Gastrocnemius medialis (tissue), 4 donors: ENCODE measurements at regions not wholly inside any gene's neighbourhood (a gene's known extent, or its start where the extent isn't known, plus 50 kb on each side); places are given as distances from the start of the nearest gene placed in this dataset.

Source experiments
- CTCF ChIP-seq, 5 experiments: fragments of 450-650 bp in 3 of 5; fragments of 200-600 bp in 2 of 5; sonication (generic) in 2 of 5; IDR thresholded peaks in 4 of 5; conservative IDR thresholded peaks in 1 of 5; 1 replicate in 4 of 5; 2 replicates in 1 of 5; pipeline ENCODE4 v1.5.1; 2016 to 2019; ENCODE audit warnings: antibody characterized with exemption in 5 of 5, mild to moderate bottlenecking in 3 of 5, moderate library complexity in 3 of 5
- POLR2A ChIP-seq, 2 donors: fragments of 450-650 bp; IDR thresholded peaks; one replicate each; pipeline ENCODE4 v1.6.1; 2017; ENCODE audit warnings: antibody characterized with exemption in 2 of 2, mild to moderate bottlenecking in 2 of 2, moderate library complexity in 2 of 2

DNA sequence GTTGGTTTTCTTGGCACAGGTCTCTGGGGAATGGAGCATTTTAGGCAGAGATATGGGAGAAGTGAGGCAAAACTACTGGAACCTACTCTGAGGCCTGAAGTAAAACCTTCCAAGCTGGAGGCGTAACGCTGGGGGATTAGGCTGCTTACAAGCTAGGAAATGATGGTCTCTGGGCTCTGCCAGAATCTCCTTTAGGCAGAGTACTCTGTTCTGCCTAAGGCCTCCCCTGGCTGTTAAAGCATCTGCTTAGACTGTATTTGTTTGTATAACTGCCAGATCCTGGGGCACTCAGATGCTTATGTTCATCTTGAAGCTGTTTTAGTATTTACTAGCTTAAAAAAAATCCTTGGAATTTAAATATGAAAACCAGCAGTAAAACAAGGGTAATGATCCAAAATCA is 822.2 kb downstream of the RPA4 start:
- TF ChIP-seq CTCF (IDR thresholded peaks at IDR 0.05 in 4 of 5, conservative IDR thresholded peaks at IDR 0.05 in 1 of 5) (no peak), POLR2A (IDR thresholded peaks at IDR 0.05) (no peak)
